SJCRH30 (cell line): ENCODE measurements at regions not wholly inside any gene's neighbourhood (a gene's known extent, or its start where the extent isn't known, plus 50 kb on each side); places are given as distances from the start of the nearest gene placed in this dataset.

Experiments
- DNase-seq, 2 experiments: peaks; one replicate each; pipeline ENCODE4 v3.0.0-alpha.2; 2015 to 2020
- H3K27ac ChIP-seq: fragments of 250-450 bp; sonication (Bioruptor Pico); 2 replicates; pipeline ENCODE4 v1.5.1; 2020; ENCODE audit warnings: mild to moderate bottlenecking, moderate library complexity
- H3K27me3 ChIP-seq: fragments of 250-450 bp; sonication (Bioruptor Pico); 2 replicates; pipeline ENCODE4 v1.5.1; 2020; ENCODE audit warnings: mild to moderate bottlenecking, moderate library complexity
- H3K36me3 ChIP-seq: fragments of 250-450 bp; sonication (Bioruptor Pico); 2 replicates; pipeline ENCODE4 v1.5.1; 2020; ENCODE audit warnings: mild to moderate bottlenecking, moderate library complexity
- H3K4me1 ChIP-seq: fragments of 250-450 bp; sonication (Bioruptor Pico); 2 replicates; pipeline ENCODE4 v1.5.1; 2020; ENCODE audit warnings: mild to moderate bottlenecking, moderate library complexity
- H3K4me3 ChIP-seq: fragments of 250-450 bp; sonication (Bioruptor Pico); 2 replicates; pipeline ENCODE4 v1.5.1; 2020; ENCODE audit warnings: mild to moderate bottlenecking, moderate library complexity
- H3K9me3 ChIP-seq: fragments of 250-450 bp; sonication (Bioruptor Pico); replicated peaks from 2 replicates; pipeline ENCODE4 v1.5.1; 2020; ENCODE audit warnings: mild to moderate bottlenecking, moderate library complexity

GRCh38 chr22:48672387-48672786, 1155.3 kb downstream of the BRD1 start:
- H3K4me1 ChIP-seq, result no peaks in the 10 kb centered on the region
- H3K9me3 ChIP-seq, result no peaks in the 10 kb centered on the region
- H3K27me3 ChIP-seq, result no peaks in the 10 kb centered on the region; the same call in 1 of the 2 replicates
- no peak for DNase-seq
- H3K27ac ChIP-seq, result no peak overlapping the region
- no peak overlapping the region for H3K4me3 ChIP-seq
- no peaks in the 10 kb centered on the region for H3K36me3 ChIP-seq

- H3K4me1 ChIP-seq, result no peaks in the 10 kb centered on the region
- no peaks in the 10 kb centered on the region for H3K36me3 ChIP-seq
- no peaks in the 10 kb centered on the region for H3K9me3 ChIP-seq
- H3K4me3 ChIP-seq, result no peak overlapping the region
- no peak overlapping the region for H3K27ac ChIP-seq
- H3K27me3 ChIP-seq, result no peaks in the 10 kb centered on the region; the same call in 1 of the 2 replicates
- DNase-seq, result no peak
Observed at GRCh38 chr22:48670731-48671130, 1156.9 kb downstream of the BRD1 start.

DNA sequence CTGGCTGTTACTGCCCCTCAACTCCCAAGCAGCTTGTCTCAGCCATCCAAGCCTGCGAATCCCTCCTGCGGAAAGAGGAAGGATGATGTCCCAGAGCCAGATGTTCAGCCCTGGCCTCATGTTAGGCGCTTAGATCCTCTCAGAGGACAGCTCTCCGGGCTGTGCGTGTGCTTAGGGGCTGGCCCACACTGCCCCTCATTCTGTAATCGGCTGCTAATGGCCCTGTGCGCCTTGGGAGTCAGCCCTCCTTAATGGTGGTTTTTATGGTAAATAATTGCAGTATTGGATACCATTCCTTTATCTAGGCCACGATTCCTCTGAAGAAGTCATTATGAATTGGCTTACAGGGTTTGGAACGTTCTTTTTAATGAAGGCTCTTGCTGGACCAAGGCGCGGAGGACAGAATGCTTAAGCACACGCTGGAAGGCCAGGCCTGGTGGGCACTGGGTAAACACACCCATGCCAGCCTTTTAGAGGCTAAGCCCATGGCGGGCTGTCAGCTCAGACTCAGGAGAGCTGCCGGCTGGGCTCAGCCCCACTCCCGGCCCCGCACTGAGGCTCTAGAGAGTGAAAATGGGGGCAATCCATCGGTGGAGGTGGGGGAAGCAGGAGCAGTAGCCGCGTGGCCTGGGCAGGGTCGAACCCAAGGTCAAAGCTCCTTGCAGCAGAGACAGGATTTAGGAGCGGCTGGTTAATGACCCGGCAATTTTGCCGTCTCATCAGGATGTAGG, 1157.5 kb downstream of the BRD1 start:
- H3K4me3 ChIP-seq, result no peak overlapping the region
- no peaks in the 10 kb centered on the region; the same call in 1 of the 2 replicates for H3K27me3 ChIP-seq
- no peak overlapping the region for H3K27ac ChIP-seq
- no peaks in the 10 kb centered on the region for H3K36me3 ChIP-seq
- H3K9me3 ChIP-seq, result no peaks in the 10 kb centered on the region
- no peak for DNase-seq
- H3K4me1 ChIP-seq, result no peaks in the 10 kb centered on the region

DNA sequence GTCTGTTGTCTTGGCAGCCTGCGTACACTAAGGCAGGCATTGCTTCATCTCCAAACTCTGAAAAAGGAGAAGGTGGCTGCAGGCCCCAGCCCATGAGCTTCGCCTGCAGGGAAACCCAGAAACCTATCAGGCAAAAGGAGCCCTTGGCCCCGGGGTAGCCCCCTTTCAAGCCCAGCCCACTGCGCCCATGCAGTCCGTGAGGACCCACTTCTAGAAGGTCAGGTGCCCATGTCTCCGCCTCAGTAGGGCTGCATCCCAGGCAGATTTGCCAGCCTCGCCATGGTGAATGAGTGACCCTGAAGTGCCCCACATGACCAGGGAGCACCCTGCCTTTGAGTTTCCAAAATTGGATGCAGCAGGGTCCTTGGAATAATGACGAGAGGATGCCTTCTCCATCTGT, 1158.4 kb downstream of the BRD1 start:
- Histone ChIP-seq H3K27me3 (no peaks in the 10 kb centered on the region; the same call in 1 of the 2 replicates), H3K9me3 (no peaks in the 10 kb centered on the region), H3K27ac (no peak overlapping the region), H3K36me3 (no peaks in the 10 kb centered on the region), H3K4me3 (no peak overlapping the region), H3K4me1 (no peaks in the 10 kb centered on the region)
- no peak for DNase-seq

- Histone ChIP-seq H3K27ac (no peak overlapping the region), H3K9me3 (no peaks in the 10 kb centered on the region), H3K4me1 (no peaks in the 10 kb centered on the region), H3K27me3 (no peaks in the 10 kb centered on the region; the same call in 1 of the 2 replicates), H3K4me3 (no peak overlapping the region), H3K36me3 (no peaks in the 10 kb centered on the region)
- no peak for DNase-seq
Observed at GRCh38 chr22:48667289-48667688, 1160.4 kb downstream of the BRD1 start.

- H3K4me1 ChIP-seq, result no peaks in the 10 kb centered on the region
- no peak for DNase-seq
- H3K9me3 ChIP-seq, result no peaks in the 10 kb centered on the region
- no peak overlapping the region for H3K4me3 ChIP-seq
- no peak overlapping the region for H3K27ac ChIP-seq
- H3K36me3 ChIP-seq, result no peaks in the 10 kb centered on the region
- H3K27me3 ChIP-seq, result no peaks in the 10 kb centered on the region; the same call in 1 of the 2 replicates
Observed at GRCh38 chr22:48666620-48667019, 1161.1 kb downstream of the BRD1 start.

- no peak for DNase-seq
- Histone ChIP-seq H3K36me3 (no peaks in the 10 kb centered on the region), H3K27ac (no peak overlapping the region), H3K9me3 (no peaks in the 10 kb centered on the region), H3K27me3 (no peaks in the 10 kb centered on the region; the same call in 1 of the 2 replicates), H3K4me3 (no peak overlapping the region), H3K4me1 (no peaks in the 10 kb centered on the region)
Observed at GRCh38 chr22:48665311-48665995, 1162.2 kb downstream of the BRD1 start.

DNA sequence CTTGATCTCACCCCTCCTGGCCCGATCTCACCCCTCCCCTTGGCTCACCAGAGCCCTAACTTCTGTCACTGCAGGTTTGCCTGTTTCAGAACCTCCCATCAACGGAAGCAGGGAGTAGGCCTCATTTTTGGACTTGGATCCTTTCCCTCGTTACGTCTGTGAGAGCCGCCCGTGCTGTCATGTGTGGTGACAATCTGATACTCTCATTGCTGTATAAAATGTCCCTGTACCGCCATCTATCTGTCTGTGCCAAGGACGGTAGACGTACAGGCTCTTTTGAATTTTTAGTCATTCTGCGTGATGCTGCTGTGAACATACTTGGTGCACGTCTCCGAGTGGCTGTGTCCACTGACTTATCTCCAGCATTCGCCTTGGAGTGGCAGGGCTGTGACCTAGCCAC, 1163.1 kb downstream of the BRD1 start:
- H3K36me3 ChIP-seq, result no peaks in the 10 kb centered on the region
- no peak overlapping the region for H3K27ac ChIP-seq
- no peaks in the 10 kb centered on the region for H3K4me1 ChIP-seq
- DNase-seq, result no peak
- H3K27me3 ChIP-seq, result no peaks in the 10 kb centered on the region; the same call in 1 of the 2 replicates
- H3K4me3 ChIP-seq, result no peak overlapping the region
- no peaks in the 10 kb centered on the region for H3K9me3 ChIP-seq

DNA sequence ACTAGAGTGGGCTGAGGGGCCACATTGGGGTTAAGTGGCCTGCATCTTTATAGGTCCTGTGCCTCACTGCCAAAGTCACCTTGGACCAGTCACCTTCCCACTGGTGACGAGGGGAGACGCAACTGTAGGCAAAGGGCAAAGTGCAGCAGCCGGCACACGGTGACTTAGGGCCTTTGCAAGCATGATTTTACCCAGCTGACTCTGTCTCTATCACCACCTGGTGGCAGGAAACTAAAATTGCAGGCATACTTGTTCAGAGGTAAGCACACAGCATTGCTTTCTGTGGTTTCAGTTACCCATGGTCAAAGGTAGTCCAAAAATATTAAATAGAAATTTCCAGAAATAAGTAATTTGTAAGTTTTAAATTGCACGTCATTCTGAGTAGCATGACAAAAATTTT, 1164.4 kb downstream of the BRD1 start:
- no peaks in the 10 kb centered on the region for H3K4me1 ChIP-seq
- H3K4me3 ChIP-seq, result no peak overlapping the region
- H3K36me3 ChIP-seq, result no peaks in the 10 kb centered on the region
- no peaks in the 10 kb centered on the region for H3K27me3 ChIP-seq
- no peaks in the 10 kb centered on the region for H3K9me3 ChIP-seq
- no peak overlapping the region for H3K27ac ChIP-seq
- DNase-seq, result peak in 1 of 2 experiments; percentile 72

- Histone ChIP-seq H3K36me3 (no peaks in the 10 kb centered on the region), H3K27me3 (no peaks in the 10 kb centered on the region), H3K4me3 (no peak overlapping the region), H3K4me1 (no peaks in the 10 kb centered on the region), H3K9me3 (no peaks in the 10 kb centered on the region), H3K27ac (no peak overlapping the region)
- no peak for DNase-seq
Observed at GRCh38 chr22:48662476-48663135, 1165.1 kb downstream of the BRD1 start.

DNA sequence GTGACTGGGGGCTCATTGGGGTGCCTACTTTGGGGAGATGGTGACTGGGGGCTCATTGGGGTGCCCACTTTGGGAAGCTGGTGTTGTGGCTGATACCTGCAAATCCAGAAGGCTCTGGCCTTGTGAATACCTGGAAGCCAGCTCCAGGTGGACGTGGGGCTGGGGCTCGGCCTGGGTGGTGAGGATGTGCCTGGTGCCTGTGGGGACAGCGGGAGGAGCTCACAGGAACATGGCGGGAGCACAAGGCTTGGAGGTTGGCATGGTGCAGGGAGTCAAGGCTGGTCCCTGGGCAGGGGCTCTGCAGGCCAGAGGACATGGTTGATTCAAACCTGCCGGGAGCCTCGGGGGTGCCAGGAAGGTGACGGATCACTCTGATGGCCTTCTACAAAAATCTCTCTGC, 1165.7 kb downstream of the BRD1 start:
- Histone ChIP-seq H3K27ac (no peak overlapping the region), H3K4me3 (no peak overlapping the region), H3K4me1 (no peaks in the 10 kb centered on the region), H3K9me3 (no peaks in the 10 kb centered on the region), H3K36me3 (no peaks in the 10 kb centered on the region), H3K27me3 (no peaks in the 10 kb centered on the region)
- no peak for DNase-seq

DNA sequence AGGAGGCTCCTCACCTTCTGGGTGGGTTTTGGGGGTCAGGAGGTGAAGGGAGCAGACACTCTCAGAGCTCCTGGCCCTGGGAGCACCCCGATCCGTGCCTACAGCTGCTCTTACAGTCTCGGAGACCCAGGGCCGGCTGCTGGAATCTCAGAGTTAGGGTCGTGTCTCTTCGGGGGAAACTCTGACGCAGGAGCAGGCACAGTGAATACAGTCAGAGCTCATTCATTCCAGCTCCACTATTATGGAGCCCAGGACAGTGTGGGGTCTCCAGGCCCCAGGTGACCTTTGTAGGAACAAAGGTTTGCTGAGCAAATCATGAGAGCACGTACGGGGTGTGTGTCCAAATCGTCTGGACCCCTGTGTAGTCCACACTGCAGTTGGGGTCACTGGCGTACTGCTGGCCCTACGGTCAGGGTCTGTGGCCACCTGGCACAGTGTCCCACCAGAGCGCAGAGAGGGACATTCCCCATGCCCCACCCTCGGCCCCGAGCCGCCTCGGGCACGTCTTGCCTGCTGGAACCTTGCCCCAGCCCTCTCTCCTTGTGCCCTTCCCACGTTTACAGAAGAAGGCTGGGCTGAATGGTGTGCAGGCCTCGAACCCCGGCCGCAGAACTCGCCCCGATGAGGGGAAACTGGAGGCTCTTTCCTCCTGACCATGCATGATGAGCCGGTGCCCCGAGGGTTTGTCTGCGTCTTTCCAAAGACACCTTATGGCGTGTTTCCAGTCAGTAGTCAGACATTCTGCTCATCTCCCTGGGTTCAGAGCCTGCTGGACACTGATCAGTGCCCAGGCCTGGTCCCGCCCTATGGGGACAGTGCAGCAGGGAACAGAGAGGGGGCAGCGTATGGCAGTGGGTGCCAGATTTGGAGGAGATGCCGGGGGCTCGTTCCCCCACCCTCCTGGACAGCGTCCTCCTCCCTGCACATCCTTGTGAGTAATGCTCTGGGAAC, 1166.6 kb downstream of the BRD1 start:
- Histone ChIP-seq H3K4me3 (no peak overlapping the region), H3K27ac (no peak overlapping the region), H3K4me1 (no peaks in the 10 kb centered on the region), H3K27me3 (no peaks in the 10 kb centered on the region), H3K36me3 (no peaks in the 10 kb centered on the region), H3K9me3 (no peaks in the 10 kb centered on the region)
- DNase-seq, result peak in 1 of 2 experiments; percentile 63

- no peaks in the 10 kb centered on the region for H3K36me3 ChIP-seq
- no peaks in the 10 kb centered on the region for H3K27me3 ChIP-seq
- H3K4me1 ChIP-seq, result no peaks in the 10 kb centered on the region
- H3K27ac ChIP-seq, result no peak overlapping the region
- peak; percentile 43 to 65 for DNase-seq
- H3K4me3 ChIP-seq, result no peak overlapping the region
- no peaks in the 10 kb centered on the region for H3K9me3 ChIP-seq
Observed at GRCh38 chr22:48660104-48660789, 1167.4 kb downstream of the BRD1 start.
